ENCODE measurements at regions not wholly inside any gene's neighbourhood (a gene's known extent, or its start where the extent isn't known, plus 50 kb on each side); places are given as distances from the start of the nearest gene placed in this dataset.

GRCh38 chr2:147057892-147058490 lies 786.8 kb upstream of the ACVR2A start:
- DNase-seq = no peak

GRCh38 chr2:147051814-147052213 lies 793.0 kb upstream of the ACVR2A start:
- DNase-seq = no peak

GRCh38 chr2:147051248-147051647 lies 793.6 kb upstream of the ACVR2A start:
- peak; percentile 78 for DNase-seq

- no peak for DNase-seq
These were observed 794.9 kb upstream of the ACVR2A start for GRCh38 chr2:147049957-147050356.

GRCh38 chr2:147046473-147046872 lies 798.4 kb upstream of the ACVR2A start:
- no peak for DNase-seq

GRCh38 chr2:147045113-147045512 lies 799.7 kb upstream of the ACVR2A start:
- DNase-seq = no peak

- DNase-seq = no peak
These were observed 803.7 kb upstream of the ACVR2A start for GRCh38 chr2:147041121-147041494.

- no peak for DNase-seq
These were observed 804.3 kb upstream of the ACVR2A start for GRCh38 chr2:147040298-147041120.

GRCh38 chr2:147037048-147037447 lies 807.8 kb upstream of the ACVR2A start:
- DNase-seq = no peak

- no peak for DNase-seq
These were observed 811.8 kb upstream of the ACVR2A start for GRCh38 chr2:147033044-147033443.

GRCh38 chr2:147031897-147032296 lies 812.9 kb upstream of the ACVR2A start:
- DNase-seq = no peak

- no peak for DNase-seq
These were observed 813.7 kb upstream of the ACVR2A start for GRCh38 chr2:147030966-147031720.

- peak; percentile 15 for DNase-seq
These were observed 817.4 kb upstream of the ACVR2A start for GRCh38 chr2:147027436-147027835.

- no peak for DNase-seq
These were observed 818.0 kb upstream of the ACVR2A start for GRCh38 chr2:147026664-147027295.

- DNase-seq = peak; percentile 52
These were observed 818.9 kb upstream of the ACVR2A start for GRCh38 chr2:147025646-147026585.

- no peak for DNase-seq
These were observed 825.5 kb upstream of the ACVR2A start for GRCh38 chr2:147019311-147019710.

GRCh38 chr2:147017951-147018645 lies 826.7 kb upstream of the ACVR2A start:
- DNase-seq = no peak

- no peak for DNase-seq
These were observed 828.6 kb upstream of the ACVR2A start for GRCh38 chr2:147016181-147016580.

GRCh38 chr2:147015591-147015990 lies 829.2 kb upstream of the ACVR2A start:
- DNase-seq = no peak

GRCh38 chr2:147013696-147014392 lies 831.0 kb upstream of the ACVR2A start:
- DNase-seq = no peak

Measured in skin of body (tissue), 1 donor.